ENCODE measurements at regions not wholly inside any gene's neighbourhood (a gene's known extent, or its start where the extent isn't known, plus 50 kb on each side); places are given as distances from the start of the nearest gene placed in this dataset.
"Not testable (repeated sequence)": the region's sequence is repeated elsewhere in the genome, so short reads cannot be mapped to it uniquely, and the experiment has no call there.

GRCh38 chr15:20025040-20025439, 516.6 kb downstream of the GOLGA6L6 start:
- H2BK20ac ChIP-seq (ENCODE audit: low read depth, low read length); H4K91ac ChIP-seq (ENCODE audit: insufficient read depth, low read depth, low read length); ATAC-seq (ENCODE audit: low read depth); H3K4me2 ChIP-seq (ENCODE audit: low read depth, low read length); H3K9me1 ChIP-seq (ENCODE audit: insufficient read depth, low read length); H3K4ac ChIP-seq (ENCODE audit: low read depth, low read length); H3K23ac ChIP-seq (ENCODE audit: low read depth, low read length); H3K9me3 ChIP-seq (ENCODE audit: control insufficient read depth, insufficient read depth, low read length); DNase-seq; in situ Hi-C loops (cut with MboI; ENCODE audit: low sequenced_read_pairs); CTCF ChIA-PET; H2AK9ac ChIP-seq (replicated peaks; ENCODE audit: low read depth, low read length, poor library complexity); H4K5ac ChIP-seq (ENCODE audit: low read depth, low read length); H3K27ac ChIP-seq (ENCODE audit: insufficient read depth, low read length); H3K27me3 ChIP-seq (ENCODE audit: control insufficient read depth, insufficient read depth, low read length); H3K56ac ChIP-seq (ENCODE audit: extremely low read depth, insufficient read depth, low read length); H4K20me1 ChIP-seq (ENCODE audit: insufficient read depth, low read length); H3K14ac ChIP-seq (replicated peaks; ENCODE audit: low read depth, low read length); dilution Hi-C loops (cut with HindIII; ENCODE audit: low sequenced_read_pairs, unreplicated experiment); H2AK5ac ChIP-seq (ENCODE audit: low read depth, low read length); H3K4me3 ChIP-seq (ENCODE audit: insufficient read depth, low read depth, low read length); H2BK120ac ChIP-seq (ENCODE audit: low read depth, low read length); intact Hi-C loops (cut with micrococcal nuclease); H4K8ac ChIP-seq (ENCODE audit: low read depth in 2 of 2, low read length in 2 of 2); H3K9ac ChIP-seq (ENCODE audit: low read depth, low read length); H3K4me1 ChIP-seq (ENCODE audit: control insufficient read depth, insufficient read depth, low read length); H3K36me3 ChIP-seq (ENCODE audit: control insufficient read depth, insufficient read depth, low read length); H3K79me1 ChIP-seq (ENCODE audit: low read depth in 1 of 2, low read length in 2 of 2); H2BK15ac ChIP-seq (ENCODE audit: low read depth, low read length); BruUV-seq (replicated peaks); H2AFZ ChIP-seq (replicated peaks; ENCODE audit: low read length, poor library complexity); H2BK5ac ChIP-seq (ENCODE audit: low read depth, low read length, poor library complexity, severe bottlenecking); POLR2A ChIA-PET (ENCODE audit: unreplicated experiment); H3K18ac ChIP-seq (ENCODE audit: low read depth, low read length): not testable (repeated sequence)
- no CpG with 5 or more reads among the region's 2 CpGs for WGBS, 2 experiments (ENCODE audit: extremely low coverage in 2 of 2, insufficient read length in 1 of 2)

- H3K4me2 ChIP-seq (ENCODE audit: low read depth, low read length); CTCF ChIA-PET; H3K9me1 ChIP-seq (ENCODE audit: insufficient read depth, low read length); H3K4me1 ChIP-seq (ENCODE audit: control insufficient read depth, insufficient read depth, low read length); H2AK9ac ChIP-seq (replicated peaks; ENCODE audit: low read depth, low read length, poor library complexity); H3K9ac ChIP-seq (ENCODE audit: low read depth, low read length); dilution Hi-C loops (cut with HindIII; ENCODE audit: low sequenced_read_pairs, unreplicated experiment); H3K36me3 ChIP-seq (ENCODE audit: control insufficient read depth, insufficient read depth, low read length); H2BK15ac ChIP-seq (ENCODE audit: low read depth, low read length); H2AK5ac ChIP-seq (ENCODE audit: low read depth, low read length); BruUV-seq (replicated peaks); H3K23ac ChIP-seq (ENCODE audit: low read depth, low read length); H3K9me3 ChIP-seq (ENCODE audit: control insufficient read depth, insufficient read depth, low read length); DNase-seq; H3K14ac ChIP-seq (replicated peaks; ENCODE audit: low read depth, low read length); H2BK120ac ChIP-seq (ENCODE audit: low read depth, low read length); H2AFZ ChIP-seq (replicated peaks; ENCODE audit: low read length, poor library complexity); H4K91ac ChIP-seq (ENCODE audit: insufficient read depth, low read depth, low read length); H2BK20ac ChIP-seq (ENCODE audit: low read depth, low read length); in situ Hi-C loops (cut with MboI; ENCODE audit: low sequenced_read_pairs); H3K27me3 ChIP-seq (ENCODE audit: control insufficient read depth, insufficient read depth, low read length); H3K4me3 ChIP-seq (ENCODE audit: insufficient read depth, low read depth, low read length); H3K4ac ChIP-seq (ENCODE audit: low read depth, low read length); ATAC-seq (ENCODE audit: low read depth); POLR2A ChIA-PET (ENCODE audit: unreplicated experiment); H4K5ac ChIP-seq (ENCODE audit: low read depth, low read length); H3K27ac ChIP-seq (ENCODE audit: insufficient read depth, low read length); H3K56ac ChIP-seq (ENCODE audit: extremely low read depth, insufficient read depth, low read length); H4K20me1 ChIP-seq (ENCODE audit: insufficient read depth, low read length); intact Hi-C loops (cut with micrococcal nuclease); H4K8ac ChIP-seq (ENCODE audit: low read depth in 2 of 2, low read length in 2 of 2); H3K18ac ChIP-seq (ENCODE audit: low read depth, low read length); H2BK5ac ChIP-seq (ENCODE audit: low read depth, low read length, poor library complexity, severe bottlenecking); H3K79me1 ChIP-seq (ENCODE audit: low read depth in 1 of 2, low read length in 2 of 2): not testable (repeated sequence)
- WGBS, 2 experiments (ENCODE audit: extremely low coverage in 2 of 2, insufficient read length in 1 of 2), result no CpG with 5 or more reads among the region's 6 CpGs
These were observed 519.3 kb downstream of the GOLGA6L6 start for GRCh38 chr15:20022349-20022748.
